Endothelial cell of umbilical vein (primary cell): ENCODE measurements at regions not wholly inside any gene's neighbourhood (a gene's known extent, or its start where the extent isn't known, plus 50 kb on each side); places are given as distances from the start of the nearest gene placed in this dataset.

Source experiments
- BruUV-seq: library from RNA; stranded (reverse); fragments of 400-500 nt; replicated peaks from 2 replicates; lab custom pipeline; 2021; lab: Mats Ljungman, UMichigan
- CTCF ChIA-PET: fragments of 300-600, 350-600 bp; sonication (Branson Sonifier 250); formaldehyde crosslinking; loops from one replicate; lab custom pipeline; 2021; ENCODE audit warnings: antibody characterized with exemption, inconsistent platforms; lab: Charles Lee
- POLR2A ChIA-PET: fragments of 300-600, 350-600 bp; sonication (Branson Sonifier 250); formaldehyde crosslinking; loops from one replicate; lab custom pipeline; 2021; ENCODE audit warnings: antibody characterized with exemption, inconsistent platforms; lab: Charles Lee
- DNase-seq: peaks from one replicate; pipeline ENCODE4 v3.0.0-alpha.2; 2011; ENCODE audit warnings: low read depth, low spot score
- FAIRE-seq: peaks from 2 replicates; lab custom pipeline; 2011; peaks lifted over from hg19 to GRCh38; lab: Jason Lieb, UNC
- H2AFZ ChIP-seq: 2 replicates; pipeline ENCODE4 v1.6.0; 2012; ENCODE audit warnings: low read depth, low read length, control low read depth, inconsistent platforms
- H3K27ac ChIP-seq: 2 replicates; pipeline ENCODE4 v1.5.1; 2011; ENCODE audit warnings: low read depth, mild to moderate bottlenecking, control low read depth, low read length, moderate library complexity; ENCODE audit not compliant: insufficient read depth
- H3K27me3 ChIP-seq, 2 experiments: 2 replicates each; pipeline versions ENCODE4 v1.6.0 to v1.6.1; 2011; ENCODE audit warnings: low read length in 2 of 2, mixed read lengths in 1 of 2; ENCODE audit not compliant: control insufficient read depth in 2 of 2, insufficient read depth in 2 of 2
- H3K36me3 ChIP-seq, 2 experiments: 2 replicates in 1 of 2; 3 replicates in 1 of 2; pipeline ENCODE4 v1.5.1; 2011; ENCODE audit warnings: low read length in 2 of 2, mild to moderate bottlenecking in 1 of 2, moderate library complexity in 1 of 2; ENCODE audit not compliant: control insufficient read depth in 2 of 2, insufficient read depth in 2 of 2; ENCODE audit errors: extremely low read depth in 1 of 2
- H3K4me1 ChIP-seq: 3 replicates; pipeline ENCODE4 v1.5.1; 2011; ENCODE audit warnings: mild to moderate bottlenecking, low read length; ENCODE audit not compliant: control insufficient read depth, insufficient read depth; ENCODE audit errors: extremely low read depth
- H3K4me2 ChIP-seq: 2 replicates; pipeline ENCODE4 v1.6.1; 2011; ENCODE audit warnings: low read length, control low read depth, mixed read lengths; ENCODE audit not compliant: insufficient read depth
- H3K4me3 ChIP-seq, 3 experiments: fragments of 200-600 bp in 1 of 3; sonication (generic), shearing (Covaris generic) in 1 of 3; replicated peaks in 1 of 3; 2 replicates each; pipeline ENCODE4 v1.5.1; 2011 to 2016; ENCODE audit warnings: control low read depth in 3 of 3, low read length in 3 of 3, mild to moderate bottlenecking in 2 of 3, inconsistent platforms in 1 of 3, low read depth in 1 of 3, moderate library complexity in 1 of 3; ENCODE audit not compliant: insufficient read depth in 1 of 3
- H3K79me2 ChIP-seq: 2 replicates; pipeline ENCODE4 v1.6.0; 2012; ENCODE audit warnings: low read length, inconsistent platforms; ENCODE audit not compliant: control insufficient read depth, insufficient read depth
- H3K9ac ChIP-seq: replicated peaks from 2 replicates; pipeline ENCODE3; 2011; ENCODE audit warnings: low read length, control low read depth; ENCODE audit not compliant: insufficient read depth; ENCODE audit errors: extremely low read depth
- H3K9me1 ChIP-seq: replicated peaks from 3 replicates; pipeline ENCODE4 v1.6.0; 2011; ENCODE audit warnings: mild to moderate bottlenecking, low read length; ENCODE audit not compliant: control insufficient read depth, insufficient read depth; ENCODE audit errors: extremely low read depth
- H3K9me3 ChIP-seq: replicated peaks from 2 replicates; pipeline ENCODE4 v1.5.1; 2012; ENCODE audit warnings: low read length, inconsistent platforms; ENCODE audit not compliant: control insufficient read depth, insufficient read depth
- H4K20me1 ChIP-seq: replicated peaks from 2 replicates; pipeline ENCODE3; 2011; ENCODE audit warnings: mild to moderate bottlenecking, low read length; ENCODE audit not compliant: control insufficient read depth, insufficient read depth; ENCODE audit errors: extremely low read depth
- FOS ChIP-seq: IDR thresholded peaks from 2 replicates; pipeline ENCODE4 v1.6.1; 2011; ENCODE audit warnings: mild to moderate bottlenecking, low read length, moderate library complexity, borderline replicate concordance; ENCODE audit not compliant: insufficient read depth
- GATA2 ChIP-seq: IDR thresholded peaks from 2 replicates; pipeline ENCODE4 v1.7.0; 2011; ENCODE audit warnings: low read depth, mild to moderate bottlenecking, moderate library complexity, mixed read lengths, low read length; ENCODE audit not compliant: insufficient read length, insufficient read depth
- JUN ChIP-seq: IDR thresholded peaks from 2 replicates; pipeline ENCODE4 v1.6.1; 2011; ENCODE audit warnings: borderline replicate concordance, low read depth; ENCODE audit not compliant: insufficient read length, insufficient read depth
- MYC ChIP-seq: IDR thresholded peaks from one replicate; pipeline ENCODE4 v1.6.1; 2011; ENCODE audit warnings: mild to moderate bottlenecking, low read depth, low read length
- POLR2A ChIP-seq: IDR thresholded peaks from 2 replicates; pipeline ENCODE4 v1.6.1; 2012; ENCODE audit warnings: low read depth, mild to moderate bottlenecking, control low read depth, low read length
- POLR2AphosphoS5 ChIP-seq: IDR thresholded peaks from 2 replicates; pipeline ENCODE4 v1.6.1; 2012; ENCODE audit warnings: low read depth, mild to moderate bottlenecking, control low read depth, low read length, moderate library complexity; ENCODE audit not compliant: insufficient read depth
- dilution Hi-C: fragments of 300-500 bp; cut with MboI; formaldehyde crosslinking; loops from one replicate; pipeline ENCODE4 v1.15.0; 2019; ENCODE audit warnings: low sequenced_read_pairs; ENCODE audit not compliant: extremely low pct_ligation_motif_present
- intact Hi-C: fragments of 100-400 bp; cut with micrococcal nuclease; formaldehyde crosslinking; loops from one replicate; pipeline ENCODE4 v1.10.0; 2022
- TF ChIP-seq, protein P1 (sequence below): IDR thresholded peaks from 2 replicates; pipeline ENCODE4 v1.6.1; 2011; ENCODE audit not compliant: insufficient read depth, insufficient read length

DNA sequence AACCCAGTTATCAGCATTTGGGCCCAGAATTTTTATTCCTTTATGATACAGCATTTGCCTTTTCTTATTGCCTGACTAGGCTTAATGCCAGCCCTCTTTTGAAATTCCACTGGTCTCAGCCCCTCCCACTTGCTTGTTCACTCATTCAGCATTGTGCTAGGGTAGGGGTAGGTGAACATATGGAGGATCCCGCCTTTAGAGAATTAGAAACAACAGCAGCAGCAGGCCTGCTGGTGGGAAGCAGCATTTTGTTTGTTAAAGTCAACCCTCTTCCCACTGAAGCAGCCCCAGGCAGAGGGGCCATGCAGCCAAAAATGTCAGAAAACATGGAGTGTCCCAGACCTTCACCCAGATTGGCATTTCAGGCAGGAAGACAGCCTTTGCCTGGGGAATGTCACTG lies 1355.2 kb downstream of the CDH8 start:
- Histone ChIP-seq H3K27me3 (no peaks in the 10 kb centered on the region), H4K20me1 (no peaks in the 10 kb centered on the region), H3K36me3 (no peaks in the 10 kb centered on the region), H3K4me1 (no peaks in the 10 kb centered on the region), H3K9ac (no peak overlapping the region), H3K9me3 (peaks cover 6% of the 10 kb centered on the region), H3K9me1 (no peaks in the 10 kb centered on the region), H3K27ac (no peak overlapping the region), H3K79me2 (no peaks in the 10 kb centered on the region), H2AFZ (no peak overlapping the region), H3K4me3 (no peak overlapping the region), H3K4me2 (no peak overlapping the region)
- no peak for FAIRE-seq
- ChIA-PET CTCF (no interaction called here), POLR2A (no interaction called here)
- dilution Hi-C loops (no loop called here), intact Hi-C loops (no loop called here)
- no peak for DNase-seq
- TF ChIP-seq POLR2AphosphoS5: no peak
- no peak for TF ChIP-seq POLR2A
- no peak for TF ChIP-seq GATA2
- TF ChIP-seq MYC: no peak
- no peak for TF ChIP-seq JUN
- TF ChIP-seq, protein P1, sequence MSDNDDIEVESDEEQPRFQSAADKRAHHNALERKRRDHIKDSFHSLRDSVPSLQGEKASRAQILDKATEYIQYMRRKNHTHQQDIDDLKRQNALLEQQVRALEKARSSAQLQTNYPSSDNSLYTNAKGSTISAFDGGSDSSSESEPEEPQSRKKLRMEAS: no peak
- no TSS peak for BruUV-seq

DNA sequence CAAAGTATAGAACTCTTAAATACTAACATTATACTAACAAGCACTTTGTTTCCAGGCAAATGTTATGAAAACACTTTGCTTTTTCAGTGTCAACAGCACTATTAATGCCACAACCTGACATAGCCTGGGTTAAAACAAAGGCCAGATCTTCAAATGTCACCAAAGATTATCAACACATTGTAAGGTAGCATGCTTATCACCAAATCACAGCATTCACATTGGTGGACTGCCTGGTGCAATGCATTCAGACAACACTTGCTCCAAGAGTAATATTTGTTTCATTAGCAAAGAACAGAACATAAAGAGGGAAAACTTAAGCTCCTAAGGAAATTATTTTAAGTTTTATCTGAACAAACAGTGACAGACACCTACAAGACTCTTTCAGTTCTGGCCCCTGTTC lies 1361.2 kb downstream of the CDH8 start:
- TF ChIP-seq FOS: no peak
- H2AFZ ChIP-seq: no peak overlapping the region
- ChIA-PET POLR2A (no interaction called here), CTCF (no interaction called here)
- no peaks in the 10 kb centered on the region for H3K9me1 ChIP-seq
- no peak overlapping the region for H3K4me3 ChIP-seq
- peaks cover 3% of the 10 kb centered on the region for H3K9me3 ChIP-seq
- H3K4me2 ChIP-seq: no peak overlapping the region
- dilution Hi-C loops: no loop called here
- H3K4me1 ChIP-seq: no peaks in the 10 kb centered on the region
- DNase-seq (no peak), FAIRE-seq (no peak)
- H3K27me3 ChIP-seq: no peaks in the 10 kb centered on the region
- no peak overlapping the region for H3K27ac ChIP-seq
- BruUV-seq: no TSS peak
- H3K9ac ChIP-seq: no peak overlapping the region
- no peaks in the 10 kb centered on the region for H3K79me2 ChIP-seq
- intact Hi-C loops: no loop called here
- H4K20me1 ChIP-seq: no peaks in the 10 kb centered on the region
- H3K36me3 ChIP-seq: no peaks in the 10 kb centered on the region
